ENCODE measurements at regions not wholly inside any gene's neighbourhood (a gene's known extent, or its start where the extent isn't known, plus 50 kb on each side); places are given as distances from the start of the nearest gene placed in this dataset.
"Not testable (repeated sequence)": the region's sequence is repeated elsewhere in the genome, so short reads cannot be mapped to it uniquely, and the experiment has no call there.

DNA sequence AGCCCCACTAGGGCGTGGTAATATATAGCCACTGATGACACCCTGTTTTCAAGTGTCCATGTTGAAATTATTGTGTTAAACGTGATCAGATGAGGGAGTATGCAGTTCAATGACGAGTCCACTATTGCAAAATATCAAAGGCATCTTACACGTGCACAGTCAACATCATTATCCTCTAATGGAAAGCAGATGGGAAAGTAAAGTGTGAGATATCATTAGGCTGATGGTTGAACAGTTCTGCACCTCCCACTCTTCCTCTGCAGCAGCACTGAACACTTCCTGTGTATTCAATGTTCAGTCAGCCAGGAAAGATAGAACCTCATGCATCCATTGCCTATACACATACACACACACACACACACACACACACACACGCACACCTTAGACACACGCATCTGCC is 431.8 kb upstream of the CCDC54 start:
- DNase-seq, result no peak

DNA sequence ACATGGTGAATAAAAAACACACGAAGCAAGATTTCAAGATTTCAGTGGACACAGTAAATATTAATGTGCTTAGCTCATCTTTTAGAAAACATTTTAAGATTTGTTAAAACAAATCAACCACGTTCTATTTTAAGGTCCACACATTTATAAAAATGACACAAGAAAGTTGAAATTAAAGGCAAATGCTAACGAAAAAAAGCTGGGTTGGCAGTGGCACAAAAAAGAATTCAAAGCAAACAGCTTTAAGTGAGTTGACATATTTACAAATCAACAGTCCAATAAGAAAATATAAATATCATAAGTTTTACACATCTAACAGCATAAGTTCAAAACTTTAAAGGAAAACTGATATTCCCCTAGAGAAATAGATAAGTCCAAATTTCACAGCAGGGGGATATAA is 430.4 kb upstream of the CCDC54 start:
- DNase-seq, result no peak

DNA sequence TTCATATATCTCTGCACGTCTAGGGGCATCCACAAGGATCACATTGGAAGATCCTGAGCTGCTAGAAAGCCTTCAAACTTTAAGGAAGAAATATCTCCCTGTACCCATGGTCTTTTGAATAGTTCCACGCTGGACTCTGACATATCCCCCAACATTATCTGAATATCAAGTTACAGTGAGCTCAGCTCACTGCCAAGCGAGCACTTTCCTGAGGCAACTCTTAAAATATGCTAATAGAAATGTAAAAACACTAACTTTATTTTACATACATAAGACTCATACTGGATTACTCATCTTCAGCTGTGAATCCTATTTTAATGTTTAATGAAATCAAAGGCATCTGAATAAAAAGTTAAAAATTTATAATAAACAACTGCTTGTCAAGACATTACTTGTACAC is 420.2 kb upstream of the CCDC54 start:
- no peak for DNase-seq

DNA sequence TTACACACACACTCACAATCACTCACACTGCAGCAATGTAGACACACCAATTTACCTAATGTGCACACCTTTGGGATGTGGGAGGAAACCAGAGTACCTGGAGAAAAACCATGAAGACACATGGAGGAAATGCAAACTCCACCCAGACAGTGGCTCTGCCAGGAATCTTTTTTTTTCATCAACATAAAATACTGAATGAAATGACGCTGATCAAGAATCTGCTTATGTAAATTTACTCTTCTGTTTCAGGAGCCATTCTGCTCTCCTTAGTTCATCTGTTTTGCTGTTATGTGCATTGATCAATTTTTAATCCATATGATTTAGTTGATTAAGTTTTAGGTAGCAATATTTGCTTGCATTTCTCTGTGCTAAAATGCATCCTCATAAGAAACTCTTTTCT is 414.2 kb upstream of the CCDC54 start:
- DNase-seq, result no peak

DNA sequence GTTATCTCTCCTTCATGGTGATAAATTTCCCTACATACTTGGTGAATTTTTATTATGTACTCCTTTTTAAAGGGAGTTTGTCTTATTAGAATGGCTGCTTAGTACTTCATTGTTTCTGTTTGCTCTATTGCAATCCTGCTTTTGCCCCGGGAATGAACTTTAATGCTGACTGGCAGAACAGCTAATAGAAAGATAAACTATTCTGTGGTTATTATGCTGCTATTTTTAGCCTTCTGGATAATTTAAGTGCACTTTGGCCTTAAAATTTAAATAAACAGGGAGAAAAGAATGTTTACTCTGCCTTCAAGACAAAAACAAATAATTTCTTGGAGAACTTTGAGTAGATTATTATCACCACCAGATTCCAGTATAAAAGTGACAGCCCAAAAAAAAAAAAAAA is 413.8 kb upstream of the CCDC54 start:
- DNase-seq, result no peak

DNA sequence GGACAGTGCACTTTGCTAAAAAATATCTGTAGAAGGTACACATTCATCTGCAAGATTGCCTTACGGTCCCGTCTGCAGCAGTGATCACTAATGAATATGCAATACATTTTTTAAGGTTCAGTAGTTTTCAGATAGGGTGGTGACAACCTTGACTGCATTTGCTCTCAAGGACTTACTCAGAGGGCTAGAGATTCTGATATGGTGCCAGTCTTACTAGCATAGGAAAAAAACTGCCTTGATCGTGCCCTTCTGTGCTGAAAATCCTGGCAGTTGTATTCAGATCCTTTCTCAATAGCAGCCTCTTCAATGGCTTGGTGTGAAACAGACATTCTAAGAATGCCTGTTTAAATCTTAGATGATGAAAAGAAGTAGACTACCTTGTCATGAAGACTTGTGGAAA is 411.9 kb upstream of the CCDC54 start:
- DNase-seq, result no peak

DNA sequence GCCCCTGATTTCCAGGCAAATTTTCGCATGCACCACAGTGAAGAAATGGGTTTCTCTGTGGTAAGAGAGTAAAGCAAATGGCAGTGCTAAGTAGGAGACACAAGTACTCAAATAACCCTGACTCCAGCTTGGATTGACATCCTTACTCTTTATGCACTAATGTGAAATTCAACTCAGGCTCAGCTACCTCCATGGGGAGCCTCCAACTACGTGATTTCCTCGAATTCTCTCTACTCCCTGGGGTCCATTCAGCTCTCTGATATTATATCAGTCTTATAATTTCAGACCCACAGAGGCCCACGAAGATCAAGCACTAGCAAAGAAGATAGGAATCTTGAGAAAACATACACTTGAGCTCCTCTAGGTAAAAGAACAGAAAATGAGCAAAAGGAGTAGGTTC is 407.6 kb upstream of the CCDC54 start:
- no peak for DNase-seq

DNA sequence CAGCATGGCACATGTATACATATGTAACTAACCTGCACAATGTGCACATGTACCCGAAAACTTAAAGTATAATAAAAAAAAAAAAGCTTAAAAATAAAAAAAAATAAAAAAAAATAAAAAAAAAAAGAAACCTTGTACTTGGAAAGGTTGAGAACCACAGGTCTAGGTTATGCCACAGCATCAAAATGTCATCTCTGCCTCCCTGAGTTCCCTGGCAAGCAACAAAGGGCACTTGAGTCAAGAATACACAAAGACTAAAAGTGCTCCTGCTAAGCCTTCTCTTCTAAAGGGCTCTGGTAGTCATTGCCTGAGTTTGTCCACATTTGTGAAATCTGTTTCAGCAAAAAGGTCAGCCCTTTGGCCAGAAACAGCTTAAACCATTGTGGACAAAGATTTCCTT is 395.8 kb upstream of the CCDC54 start:
- no peak for DNase-seq

DNA sequence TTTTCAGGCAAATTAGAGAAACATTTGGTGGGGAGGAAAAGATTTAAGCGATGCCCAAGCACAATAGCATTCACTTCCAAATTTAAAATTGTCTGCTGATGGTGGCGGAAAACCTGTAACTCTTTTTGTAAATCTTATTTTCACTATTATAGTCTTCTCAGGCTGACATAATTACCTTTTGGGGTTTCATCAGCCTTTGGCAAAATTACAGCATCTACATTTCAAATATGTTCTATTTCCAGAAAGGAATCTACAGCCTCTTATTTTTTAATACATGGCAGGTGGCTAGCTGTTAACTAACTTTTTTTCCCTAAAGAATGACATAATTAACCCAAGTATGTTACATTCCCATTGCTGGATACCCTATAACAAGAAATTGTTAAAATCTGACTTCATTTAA is 391.5 kb upstream of the CCDC54 start:
- DNase-seq, result no peak

DNA sequence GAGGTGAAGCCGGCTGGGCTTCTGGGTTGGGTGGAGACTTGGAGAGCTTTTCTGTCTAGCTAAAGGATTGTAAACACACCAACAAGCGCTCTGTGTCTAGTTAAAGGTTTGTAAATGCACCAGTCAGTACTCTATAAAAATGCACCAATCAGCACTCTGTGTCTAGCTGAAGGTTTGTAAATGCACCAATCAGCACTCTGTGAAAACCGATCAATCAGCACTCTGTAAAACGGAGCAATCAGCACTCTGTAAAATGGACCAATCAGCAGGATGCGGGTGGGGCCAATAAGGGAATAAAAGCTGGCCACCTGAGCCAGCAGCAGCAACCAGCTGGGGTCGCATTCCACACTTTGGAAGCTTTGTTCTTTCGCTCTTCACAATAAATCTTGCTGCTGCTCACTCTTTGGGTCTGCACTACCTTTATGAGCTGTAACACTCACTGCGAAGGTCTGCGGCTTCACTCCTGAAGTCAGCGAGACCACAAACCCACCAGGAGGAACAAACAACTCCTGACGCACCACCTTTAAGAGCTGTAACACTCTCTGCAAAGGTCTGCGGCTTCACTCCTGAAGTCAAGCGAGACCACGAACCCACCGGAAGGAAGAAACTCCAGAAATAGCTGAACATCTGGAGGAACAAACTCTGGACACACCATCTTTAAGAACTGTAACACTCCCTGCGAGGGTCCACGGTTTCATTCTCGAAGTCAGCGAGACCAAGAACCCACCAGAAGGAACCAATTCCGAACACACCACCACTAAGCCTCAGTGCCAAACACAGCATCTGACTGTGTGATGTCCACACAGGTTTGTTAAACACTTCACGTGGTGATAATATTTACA is 378.2 kb upstream of the CCDC54 start:
- DNase-seq, result not testable (repeated sequence)

DNA sequence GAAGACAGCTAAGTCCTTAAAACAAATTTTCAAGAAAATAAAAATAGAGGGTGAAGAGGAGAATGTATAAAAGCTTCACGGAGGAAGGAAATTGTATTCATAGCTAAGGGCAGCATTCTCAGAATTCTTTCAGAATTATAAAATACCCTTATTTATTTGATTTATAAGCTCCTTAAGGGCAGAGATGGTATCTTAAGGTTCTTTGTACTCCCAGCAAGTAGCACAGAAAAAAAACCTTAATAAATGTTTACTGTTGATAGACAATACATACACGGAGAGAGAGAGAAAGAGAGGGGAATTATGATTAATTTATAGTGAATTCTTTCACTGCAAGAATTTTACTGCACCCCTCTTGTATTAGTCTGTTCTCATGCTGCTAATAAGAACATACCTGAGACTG is 375.6 kb upstream of the CCDC54 start:
- no peak for DNase-seq

DNA sequence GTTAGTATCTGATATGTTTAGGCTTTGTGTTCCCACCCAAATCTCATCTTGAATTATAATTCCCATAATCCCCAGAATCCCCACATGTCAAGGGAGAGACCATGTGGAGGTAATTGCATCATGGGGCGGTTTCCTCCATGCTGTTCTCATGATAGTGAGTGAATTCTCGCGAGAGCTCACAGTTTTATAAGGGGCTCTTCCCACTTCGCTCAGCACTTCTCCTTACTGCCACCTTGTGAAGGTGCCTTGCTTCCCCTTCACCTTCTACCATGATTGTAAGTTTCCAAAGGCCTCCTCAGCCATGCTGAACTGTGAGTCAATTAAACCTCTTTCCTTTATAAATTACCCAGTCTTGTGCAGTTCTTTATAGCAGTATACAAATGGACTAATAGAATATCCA is 371.9 kb upstream of the CCDC54 start:
- DNase-seq, result not testable (repeated sequence)

DNA sequence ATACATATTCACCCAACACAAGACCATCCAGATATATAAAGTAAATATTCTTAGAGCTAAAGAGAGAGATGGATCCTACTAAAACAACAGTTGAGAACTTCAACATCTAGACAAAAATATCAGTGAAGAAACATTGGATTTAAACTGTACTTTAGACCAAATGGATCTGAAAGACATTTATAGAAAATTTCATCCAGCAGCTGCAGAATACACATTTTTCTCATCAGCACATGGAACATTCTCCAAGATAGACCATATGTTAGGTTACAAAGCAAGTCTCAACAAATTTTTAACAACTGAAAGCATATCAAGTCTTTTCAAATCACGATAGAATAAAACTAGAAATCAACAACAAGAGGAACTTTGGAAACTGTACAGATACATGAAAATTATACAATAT is 369.0 kb upstream of the CCDC54 start:
- DNase-seq, result no peak

DNA sequence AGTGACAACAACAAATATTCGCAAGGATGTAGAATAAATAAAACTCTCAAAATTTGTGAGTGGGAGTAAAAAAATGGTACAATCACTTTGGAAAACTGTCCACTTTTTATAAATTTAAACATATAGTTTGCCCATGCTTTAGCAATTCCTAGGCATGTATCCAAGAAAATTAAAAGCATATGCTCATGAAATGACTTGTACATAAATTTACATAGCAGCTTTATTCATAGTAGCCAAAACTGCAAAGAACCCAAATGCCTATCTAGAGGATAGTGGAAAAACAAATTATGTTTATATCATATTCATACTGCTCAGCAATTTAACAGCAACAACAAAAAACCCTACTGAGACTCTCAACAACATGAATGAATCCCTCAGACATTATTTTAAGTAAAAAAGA is 363.6 kb upstream of the CCDC54 start:
- no peak for DNase-seq

DNA sequence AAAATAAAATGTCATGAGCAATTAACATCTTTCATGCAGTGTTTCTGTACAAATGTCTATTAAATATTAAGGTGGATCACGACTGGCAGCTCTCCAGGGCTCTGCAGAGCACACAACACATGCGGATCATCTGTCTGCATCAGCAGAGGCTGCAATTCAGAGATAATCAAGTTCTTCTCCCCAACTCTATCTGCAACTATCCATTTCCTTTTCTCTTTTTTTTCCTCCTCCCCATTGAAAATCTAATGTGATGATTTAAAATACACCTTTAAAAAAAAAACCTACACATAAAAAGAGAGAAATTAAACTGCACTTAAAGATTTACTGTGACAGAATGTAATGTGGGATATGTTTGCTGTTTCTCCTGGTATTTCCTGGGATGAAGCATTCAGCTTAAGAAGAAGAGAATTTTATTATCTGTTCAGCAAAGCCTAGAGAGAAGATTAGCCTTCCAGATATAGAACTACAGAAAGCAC is 352.6 kb upstream of the CCDC54 start:
- no peak for DNase-seq

DNA sequence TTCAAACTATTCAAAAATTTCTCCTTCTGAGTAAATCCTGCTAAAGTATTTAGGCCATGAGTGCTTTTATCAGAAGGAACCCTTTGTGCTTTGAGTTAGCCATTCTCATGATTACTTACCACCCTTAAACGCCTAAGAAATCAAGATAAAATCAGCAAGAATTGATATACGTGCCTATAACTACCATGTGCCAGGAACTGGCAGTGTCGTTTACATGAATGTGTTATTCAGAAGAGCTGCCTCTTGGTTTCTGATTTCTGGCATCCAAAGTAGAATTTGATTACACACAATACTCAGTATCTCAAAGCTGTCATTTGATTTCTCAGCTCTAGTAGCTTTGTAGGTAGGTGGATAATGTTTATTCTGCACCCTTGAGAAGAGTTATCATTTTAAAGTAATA is 351.3 kb upstream of the CCDC54 start:
- DNase-seq, result no peak

DNA sequence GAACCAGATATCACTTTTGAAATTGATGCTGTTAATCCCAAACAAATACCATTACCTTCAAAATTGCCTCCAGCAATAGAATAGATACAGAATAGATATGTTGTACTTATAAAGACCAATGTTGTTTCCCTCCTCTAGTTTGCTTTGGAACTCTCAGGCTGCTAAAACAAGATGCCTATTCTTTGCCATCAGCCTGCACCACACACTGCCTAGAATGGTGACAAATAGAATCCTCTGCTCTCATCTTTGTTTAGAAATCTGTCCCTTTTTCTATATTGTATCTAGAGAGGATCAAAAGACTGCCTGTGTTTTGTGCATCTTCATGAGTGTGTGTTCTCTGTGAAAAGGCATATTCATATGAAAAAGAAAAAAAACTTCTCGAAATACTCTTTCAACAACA is 349.2 kb upstream of the CCDC54 start:
- no peak for DNase-seq

DNA sequence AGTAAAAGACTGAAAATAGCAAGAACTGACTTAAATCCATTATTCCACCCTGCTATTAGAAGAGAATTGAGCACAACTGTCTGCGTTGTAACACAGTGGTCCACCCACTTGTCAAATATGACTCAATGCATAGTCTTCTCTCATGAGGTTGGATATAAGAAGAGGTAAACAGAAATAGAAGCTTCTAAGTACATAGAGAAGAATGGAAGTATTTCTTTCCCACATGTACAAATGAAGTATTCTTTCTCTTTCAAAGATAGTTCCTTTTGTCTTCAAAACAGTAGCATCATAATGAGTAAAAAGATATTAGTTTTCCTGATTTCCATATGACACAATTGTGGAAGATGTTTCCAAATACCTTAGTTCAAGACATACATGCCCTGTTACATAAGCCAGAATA is 348.6 kb upstream of the CCDC54 start:
- no peak for DNase-seq

DNA sequence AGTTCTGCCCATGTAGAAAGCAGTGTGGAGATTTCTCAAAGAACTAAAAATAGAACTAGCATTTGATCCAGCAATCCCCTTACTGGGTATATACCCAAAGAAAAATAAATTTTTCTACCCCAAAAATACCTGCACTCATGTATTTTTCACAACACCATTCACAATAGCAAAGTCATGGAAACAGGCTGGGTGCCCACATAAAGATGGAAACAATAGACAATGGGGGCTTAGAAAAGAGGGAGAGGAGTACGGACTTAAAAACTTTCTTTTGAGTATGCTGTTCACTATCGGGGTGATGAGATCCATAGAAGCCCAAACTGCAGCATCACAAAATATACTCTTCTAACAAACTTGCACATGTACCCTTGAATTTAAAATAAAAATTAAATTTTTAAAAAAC is 345.1 kb upstream of the CCDC54 start:
- no peak for DNase-seq

DNA sequence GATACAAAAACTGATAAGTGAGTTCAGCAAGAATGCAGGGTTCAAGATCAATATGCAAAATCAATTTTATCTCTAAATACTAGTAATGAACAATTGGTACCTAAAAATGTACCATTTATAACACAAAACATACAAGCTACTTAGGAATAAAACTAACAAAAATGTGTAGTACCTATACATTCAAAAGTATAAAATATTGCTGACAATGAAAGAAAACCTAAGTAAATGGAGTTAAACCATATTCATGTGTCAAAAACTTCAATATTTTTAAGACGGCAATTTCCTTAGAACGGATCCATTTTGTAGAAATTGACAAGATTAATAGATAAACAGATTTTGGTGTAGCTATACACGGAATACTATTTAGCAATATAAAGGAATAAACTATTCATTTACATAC is 343.1 kb upstream of the CCDC54 start:
- DNase-seq, result no peak

DNA sequence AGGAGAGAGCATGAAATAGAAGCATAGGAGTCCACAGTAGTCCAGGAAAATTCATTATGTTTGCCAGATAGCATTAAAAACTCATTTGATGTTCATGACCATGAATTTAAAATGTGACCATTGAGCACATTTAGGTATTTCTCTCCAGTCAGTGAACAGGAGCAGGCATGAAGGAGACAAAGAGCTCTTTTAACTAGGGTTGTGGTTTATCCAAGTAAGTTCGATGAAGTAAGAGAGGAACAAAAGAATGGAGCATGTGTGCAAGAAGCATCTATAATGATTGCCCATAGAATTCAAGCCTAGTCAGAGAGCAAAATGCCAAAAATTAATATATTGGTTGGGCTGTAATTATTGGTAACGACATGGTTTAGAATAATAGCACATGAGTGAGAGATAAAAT is 342.1 kb upstream of the CCDC54 start:
- no peak for DNase-seq

DNA sequence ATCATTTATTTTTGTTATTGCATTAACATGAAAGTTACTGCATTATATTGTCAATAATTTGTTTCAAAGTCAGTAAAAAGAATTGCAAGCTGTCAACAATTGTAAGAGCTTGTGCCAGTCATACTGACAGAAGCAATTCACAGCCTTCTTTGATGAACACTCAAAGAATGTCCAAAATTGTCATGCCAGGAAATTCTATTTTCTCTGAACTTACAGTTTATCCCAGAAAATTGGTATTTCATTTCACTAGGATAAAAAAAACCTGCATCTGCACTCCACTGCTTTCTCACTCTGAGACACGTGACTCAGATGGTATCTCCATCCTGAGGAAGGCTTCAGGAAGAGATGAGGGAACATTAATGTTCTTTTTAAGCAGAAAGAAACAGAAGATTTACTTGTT is 332.6 kb upstream of the CCDC54 start:
- no peak for DNase-seq

DNA sequence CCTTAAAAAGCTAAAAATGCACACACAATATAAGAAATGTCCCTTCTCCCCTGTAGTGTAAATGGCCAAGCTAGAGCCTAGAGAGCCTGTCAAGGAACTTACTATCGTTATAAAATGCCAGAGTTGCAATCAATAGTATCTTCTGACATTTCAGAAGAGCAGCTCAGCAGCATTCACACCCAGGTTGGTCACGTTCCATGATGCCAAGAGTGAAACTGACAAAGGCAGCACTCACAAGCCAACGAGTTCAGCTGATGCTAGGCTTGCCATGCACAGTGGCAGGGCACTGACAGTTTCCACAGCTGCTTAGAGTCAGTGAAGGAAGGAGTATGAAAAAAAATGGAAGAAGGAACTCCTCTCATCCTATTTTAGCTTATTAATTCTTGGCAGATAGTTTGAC is 331.4 kb upstream of the CCDC54 start:
- DNase-seq, result no peak

DNA sequence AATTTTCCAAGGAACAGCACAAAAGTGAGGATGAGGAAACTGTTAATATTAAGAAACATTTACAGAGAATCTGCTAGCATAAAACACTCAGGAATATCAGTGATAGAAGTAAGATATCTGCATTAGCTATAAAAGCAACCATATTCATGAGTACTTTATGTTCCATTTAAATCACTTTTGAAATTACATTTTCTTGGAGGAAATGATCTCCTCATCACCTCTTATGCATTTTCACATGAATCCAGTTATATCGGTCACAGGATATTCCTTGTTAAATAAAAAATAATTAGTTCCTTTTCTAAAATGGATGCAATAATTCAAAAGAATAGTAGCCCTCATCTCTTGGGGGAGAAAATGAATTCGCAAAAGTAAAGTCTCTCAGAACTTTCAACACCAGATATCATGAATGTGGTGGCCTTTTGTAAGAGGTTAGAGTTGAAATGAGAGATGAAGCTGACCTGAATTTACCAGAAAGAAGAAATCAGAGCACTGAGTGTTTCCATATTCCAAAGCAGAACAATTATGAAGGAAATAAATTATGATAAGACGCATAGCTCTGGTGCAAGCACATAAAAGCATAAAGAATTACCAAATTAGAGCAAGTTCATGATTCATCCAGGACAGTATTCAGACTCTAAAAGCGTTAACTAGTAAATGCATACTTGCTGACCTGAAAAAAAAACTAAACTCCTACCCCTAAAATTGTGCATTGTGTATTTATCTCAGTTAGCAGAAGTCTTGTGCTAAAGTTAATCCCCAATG is 321.9 kb upstream of the CCDC54 start:
- DNase-seq, result no peak

DNA sequence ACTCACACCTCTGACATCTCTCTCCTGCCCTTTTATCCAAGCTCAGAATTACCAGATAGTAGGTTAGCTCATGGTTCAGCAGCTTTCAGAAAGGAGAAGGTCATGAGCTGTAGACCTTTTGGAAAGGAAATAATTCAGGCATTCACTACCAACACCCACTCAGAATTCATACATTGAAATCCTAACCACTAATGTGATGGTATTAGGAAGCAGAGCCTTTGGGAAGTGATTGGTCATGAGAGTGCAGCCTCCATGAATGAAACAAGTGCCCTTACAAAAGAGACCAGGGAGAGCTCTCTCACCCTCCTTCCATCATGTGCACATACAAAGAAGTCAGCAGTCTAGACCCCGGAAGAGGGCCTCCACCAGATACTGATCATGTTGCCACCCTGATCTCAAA is 315.8 kb upstream of the CCDC54 start:
- no peak for DNase-seq
